ENCODE measurements at regions not wholly inside any gene's neighbourhood (a gene's known extent, or its start where the extent isn't known, plus 50 kb on each side); places are given as distances from the start of the nearest gene placed in this dataset.

DNA sequence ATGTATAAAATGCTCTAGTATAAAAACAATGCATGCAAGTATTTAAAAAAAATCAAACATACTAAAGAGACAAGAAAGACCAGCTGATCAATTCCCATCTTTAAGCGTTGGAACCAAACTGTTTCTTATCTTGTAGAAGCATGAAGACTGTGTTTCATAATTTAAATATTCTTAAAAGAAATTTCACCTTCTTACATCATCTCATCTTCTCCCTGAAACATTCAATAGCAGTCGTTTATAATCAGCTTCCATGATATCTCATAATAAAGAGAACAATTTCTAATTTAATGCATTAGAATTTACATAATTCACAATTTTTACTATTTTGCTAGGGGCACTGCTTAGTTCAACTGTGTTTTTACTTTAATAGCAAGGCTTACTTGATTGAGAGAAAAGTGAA lies 468.1 kb upstream of the MARCKS start:
- no peak overlapping the region for H4K91ac ChIP-seq (ENCODE audit: low read length)
- no peak overlapping the region for H2BK5ac ChIP-seq (ENCODE audit: low read depth, low read length, poor library complexity, severe bottlenecking)
- H3K79me1 ChIP-seq (replicated peaks; ENCODE audit: low read length, poor library complexity, severe bottlenecking) = no peaks in the 10 kb centered on the region
- H3K23ac ChIP-seq (ENCODE audit: low read length in 2 of 2) = no peak overlapping the region
- no peak overlapping the region for H3K4ac ChIP-seq (ENCODE audit: low read depth in 1 of 2, low read length in 2 of 2)
- no peak overlapping the region for H3K27ac ChIP-seq (ENCODE audit: low read length, poor library complexity, severe bottlenecking)
- no peaks in the 10 kb centered on the region for H3K4me1 ChIP-seq (ENCODE audit: control insufficient read depth, insufficient read depth, low read depth, low read length)
- H3K4me2 ChIP-seq (ENCODE audit: low read length, poor library complexity, severe bottlenecking) = no peak overlapping the region
- no peak overlapping the region for H3K14ac ChIP-seq (ENCODE audit: low read length in 2 of 2)
- H3K18ac ChIP-seq (ENCODE audit: low read depth in 1 of 2, low read length in 2 of 2) = no peak overlapping the region
- no peaks in the 10 kb centered on the region for H3K36me3 ChIP-seq (ENCODE audit: control insufficient read depth in 1 of 2, insufficient read depth in 2 of 2, low read depth in 1 of 2, low read length in 2 of 2)
- no peak overlapping the region for H2BK120ac ChIP-seq (ENCODE audit: low read depth, low read length)
- no peaks in the 10 kb centered on the region for H3K27me3 ChIP-seq (ENCODE audit: control insufficient read depth in 1 of 2, insufficient read depth in 1 of 2, low read length in 2 of 2)
- H3K9me3 ChIP-seq (ENCODE audit: control insufficient read depth, low read length) = no peaks in the 10 kb centered on the region
- DNase-seq = no peak
- H3K4me3 ChIP-seq (ENCODE audit: insufficient read depth in 1 of 2, low read depth in 1 of 2, low read length in 2 of 2) = no peak overlapping the region
- no CpG with 5 or more reads among the region's 2 CpGs for WGBS
- H2AK5ac ChIP-seq (ENCODE audit: low read length, severe bottlenecking) = no peak overlapping the region
- no peak overlapping the region for H2AFZ ChIP-seq (ENCODE audit: low read depth, low read length)
- no peak overlapping the region for H3K9ac ChIP-seq (ENCODE audit: low read length)
- no peak overlapping the region for H2BK12ac ChIP-seq (ENCODE audit: low read length in 2 of 2)
- no peak overlapping the region for H4K8ac ChIP-seq (ENCODE audit: low read length)
- H2BK15ac ChIP-seq (ENCODE audit: low read depth, poor library complexity, severe bottlenecking) = no peak overlapping the region

DNA sequence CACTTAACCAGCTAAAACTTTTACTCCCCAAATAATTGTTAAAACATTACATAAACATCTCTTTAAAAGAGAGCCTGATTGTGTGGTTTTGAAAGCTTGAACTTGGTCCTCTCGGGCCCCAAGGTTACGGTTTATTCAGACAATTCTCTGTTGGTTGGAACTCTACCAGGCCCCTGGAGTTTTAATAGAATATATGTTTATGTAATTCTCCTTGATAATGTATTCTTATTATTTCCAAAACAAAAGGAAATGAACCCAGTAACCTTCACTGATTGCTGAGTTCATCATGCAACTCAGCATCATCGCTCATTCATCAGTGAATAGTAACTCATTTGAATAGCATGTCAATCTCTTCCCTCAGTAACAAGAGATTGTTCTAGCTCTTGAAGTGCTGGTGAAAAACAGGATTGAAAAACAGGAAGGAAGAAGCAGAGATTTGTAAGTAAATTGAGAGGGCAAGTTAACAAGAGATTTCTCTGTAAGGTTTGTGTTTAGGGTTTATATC lies 464.5 kb upstream of the MARCKS start:
- no peak for DNase-seq
- H3K79me1 ChIP-seq (replicated peaks; ENCODE audit: low read length, poor library complexity, severe bottlenecking) = no peaks in the 10 kb centered on the region
- H3K4me2 ChIP-seq (ENCODE audit: low read length, poor library complexity, severe bottlenecking) = no peak overlapping the region
- no peak overlapping the region for H3K4me3 ChIP-seq (ENCODE audit: insufficient read depth in 1 of 2, low read depth in 1 of 2, low read length in 2 of 2)
- no peak overlapping the region for H4K91ac ChIP-seq (ENCODE audit: low read length)
- H4K8ac ChIP-seq (ENCODE audit: low read length) = no peak overlapping the region
- no peak overlapping the region for H3K9ac ChIP-seq (ENCODE audit: low read length)
- H3K36me3 ChIP-seq (ENCODE audit: control insufficient read depth in 1 of 2, insufficient read depth in 2 of 2, low read depth in 1 of 2, low read length in 2 of 2) = no peaks in the 10 kb centered on the region
- no peak overlapping the region for H2AFZ ChIP-seq (ENCODE audit: low read depth, low read length)
- no peaks in the 10 kb centered on the region for H3K4me1 ChIP-seq (ENCODE audit: control insufficient read depth, insufficient read depth, low read depth, low read length)
- H2AK5ac ChIP-seq (ENCODE audit: low read length, severe bottlenecking) = no peak overlapping the region
- no peak overlapping the region for H3K23ac ChIP-seq (ENCODE audit: low read length in 2 of 2)
- no peak overlapping the region for H2BK15ac ChIP-seq (ENCODE audit: low read depth, poor library complexity, severe bottlenecking)
- H2BK5ac ChIP-seq (ENCODE audit: low read depth, low read length, poor library complexity, severe bottlenecking) = no peak overlapping the region
- WGBS = 100% methylated on average over 1 of the region's 3 CpGs
- no peaks in the 10 kb centered on the region for H3K27me3 ChIP-seq (ENCODE audit: control insufficient read depth in 1 of 2, insufficient read depth in 1 of 2, low read length in 2 of 2)
- no peak overlapping the region for H2BK120ac ChIP-seq (ENCODE audit: low read depth, low read length)
- no peak overlapping the region for H3K18ac ChIP-seq (ENCODE audit: low read depth in 1 of 2, low read length in 2 of 2)
- H3K14ac ChIP-seq (ENCODE audit: low read length in 2 of 2) = no peak overlapping the region
- no peak overlapping the region for H3K4ac ChIP-seq (ENCODE audit: low read depth in 1 of 2, low read length in 2 of 2)
- H3K9me3 ChIP-seq (ENCODE audit: control insufficient read depth, low read length) = no peaks in the 10 kb centered on the region
- no peak overlapping the region for H2BK12ac ChIP-seq (ENCODE audit: low read length in 2 of 2)
- no peak overlapping the region for H3K27ac ChIP-seq (ENCODE audit: low read length, poor library complexity, severe bottlenecking)

DNA sequence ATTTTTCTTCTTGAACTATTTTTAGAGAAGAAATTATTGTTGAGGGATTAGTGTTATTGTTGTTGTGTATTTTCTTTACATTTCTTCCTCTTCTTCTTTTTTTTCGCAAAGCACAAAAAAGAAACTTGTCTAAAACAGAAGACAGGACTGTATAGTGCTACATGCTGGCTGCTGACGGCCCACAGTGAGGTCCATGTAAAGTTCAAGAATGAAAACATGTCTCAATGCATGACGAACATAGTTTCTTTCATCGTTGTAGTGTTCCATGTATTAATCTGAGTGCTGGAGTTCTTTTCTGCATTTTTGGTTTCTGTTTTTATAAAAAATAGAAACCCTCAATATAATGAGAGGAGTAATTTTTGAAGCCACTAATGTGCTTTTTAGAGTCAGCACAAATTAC lies 462.9 kb upstream of the MARCKS start:
- H3K14ac ChIP-seq (ENCODE audit: low read length in 2 of 2) = no peak overlapping the region
- no peaks in the 10 kb centered on the region for H3K4me1 ChIP-seq (ENCODE audit: control insufficient read depth, insufficient read depth, low read depth, low read length)
- H2AFZ ChIP-seq (ENCODE audit: low read depth, low read length) = no peak overlapping the region
- H3K27ac ChIP-seq (ENCODE audit: low read length, poor library complexity, severe bottlenecking) = no peak overlapping the region
- H3K4me3 ChIP-seq (ENCODE audit: insufficient read depth in 1 of 2, low read depth in 1 of 2, low read length in 2 of 2) = no peak overlapping the region
- H4K91ac ChIP-seq (ENCODE audit: low read length) = no peak overlapping the region
- H3K79me1 ChIP-seq (replicated peaks; ENCODE audit: low read length, poor library complexity, severe bottlenecking) = no peaks in the 10 kb centered on the region
- DNase-seq = no peak
- no peak overlapping the region for H3K4ac ChIP-seq (ENCODE audit: low read depth in 1 of 2, low read length in 2 of 2)
- 96% methylated on average over 3 of the region's 4 CpGs for WGBS
- no peak overlapping the region for H3K9ac ChIP-seq (ENCODE audit: low read length)
- no peak overlapping the region for H4K8ac ChIP-seq (ENCODE audit: low read length)
- no peak overlapping the region for H3K18ac ChIP-seq (ENCODE audit: low read depth in 1 of 2, low read length in 2 of 2)
- H2BK120ac ChIP-seq (ENCODE audit: low read depth, low read length) = no peak overlapping the region
- no peaks in the 10 kb centered on the region for H3K27me3 ChIP-seq (ENCODE audit: control insufficient read depth in 1 of 2, insufficient read depth in 1 of 2, low read length in 2 of 2)
- no peak overlapping the region for H2BK15ac ChIP-seq (ENCODE audit: low read depth, poor library complexity, severe bottlenecking)
- H3K4me2 ChIP-seq (ENCODE audit: low read length, poor library complexity, severe bottlenecking) = no peak overlapping the region
- no peaks in the 10 kb centered on the region for H3K36me3 ChIP-seq (ENCODE audit: control insufficient read depth in 1 of 2, insufficient read depth in 2 of 2, low read depth in 1 of 2, low read length in 2 of 2)
- H3K23ac ChIP-seq (ENCODE audit: low read length in 2 of 2) = no peak overlapping the region
- H2BK5ac ChIP-seq (ENCODE audit: low read depth, low read length, poor library complexity, severe bottlenecking) = no peak overlapping the region
- no peak overlapping the region for H2BK12ac ChIP-seq (ENCODE audit: low read length in 2 of 2)
- H2AK5ac ChIP-seq (ENCODE audit: low read length, severe bottlenecking) = no peak overlapping the region
- H3K9me3 ChIP-seq (ENCODE audit: control insufficient read depth, low read length) = no peaks in the 10 kb centered on the region

DNA sequence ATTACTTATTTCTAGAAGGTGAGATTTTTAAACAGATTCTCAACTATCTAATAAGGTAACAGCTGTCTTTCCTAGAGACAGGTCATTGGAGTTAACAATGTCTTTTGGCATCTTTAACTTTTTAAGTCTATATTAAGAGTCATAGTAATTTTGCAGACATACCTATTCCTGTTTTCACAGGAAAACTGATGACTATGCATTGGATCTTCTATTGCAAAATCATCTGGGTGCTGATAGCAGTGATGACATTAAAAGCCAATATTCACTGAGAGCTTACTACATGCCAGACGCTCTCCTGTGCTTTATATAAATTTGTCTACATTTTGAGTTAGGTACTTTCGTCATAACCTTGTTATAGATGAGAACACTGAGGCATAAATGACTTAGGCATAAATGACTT lies 462.4 kb upstream of the MARCKS start:
- no peak overlapping the region for H3K23ac ChIP-seq (ENCODE audit: low read length in 2 of 2)
- 100% methylated on average over 2 of the region's 2 CpGs for WGBS

More for the DNA sequence above, 462.4 kb upstream of the MARCKS start:
- H2BK12ac ChIP-seq (ENCODE audit: low read length in 2 of 2) = no peak overlapping the region
- no peaks in the 10 kb centered on the region for H3K9me3 ChIP-seq (ENCODE audit: control insufficient read depth, low read length)
- H3K4ac ChIP-seq (ENCODE audit: low read depth in 1 of 2, low read length in 2 of 2) = no peak overlapping the region
- no peaks in the 10 kb centered on the region for H3K36me3 ChIP-seq (ENCODE audit: control insufficient read depth in 1 of 2, insufficient read depth in 2 of 2, low read depth in 1 of 2, low read length in 2 of 2)
- H3K27ac ChIP-seq (ENCODE audit: low read length, poor library complexity, severe bottlenecking) = no peak overlapping the region
- H4K91ac ChIP-seq (ENCODE audit: low read length) = no peak overlapping the region
- no peak overlapping the region for H3K4me2 ChIP-seq (ENCODE audit: low read length, poor library complexity, severe bottlenecking)
- no peak overlapping the region for H3K14ac ChIP-seq (ENCODE audit: low read length in 2 of 2)
- no peaks in the 10 kb centered on the region for H3K79me1 ChIP-seq (replicated peaks; ENCODE audit: low read length, poor library complexity, severe bottlenecking)
- DNase-seq = no peak
- H3K4me3 ChIP-seq (ENCODE audit: insufficient read depth in 1 of 2, low read depth in 1 of 2, low read length in 2 of 2) = no peak overlapping the region
- H2AFZ ChIP-seq (ENCODE audit: low read depth, low read length) = no peak overlapping the region
- no peak overlapping the region for H2BK5ac ChIP-seq (ENCODE audit: low read depth, low read length, poor library complexity, severe bottlenecking)
- H3K9ac ChIP-seq (ENCODE audit: low read length) = no peak overlapping the region
- no peak overlapping the region for H3K18ac ChIP-seq (ENCODE audit: low read depth in 1 of 2, low read length in 2 of 2)
- no peaks in the 10 kb centered on the region for H3K4me1 ChIP-seq (ENCODE audit: control insufficient read depth, insufficient read depth, low read depth, low read length)
- H3K27me3 ChIP-seq (ENCODE audit: control insufficient read depth in 1 of 2, insufficient read depth in 1 of 2, low read length in 2 of 2) = no peaks in the 10 kb centered on the region
- no peak overlapping the region for H2AK5ac ChIP-seq (ENCODE audit: low read length, severe bottlenecking)
- no peak overlapping the region for H2BK15ac ChIP-seq (ENCODE audit: low read depth, poor library complexity, severe bottlenecking)
- H4K8ac ChIP-seq (ENCODE audit: low read length) = no peak overlapping the region
- no peak overlapping the region for H2BK120ac ChIP-seq (ENCODE audit: low read depth, low read length)

Data from mesenchymal stem cell (in vitro differentiated cells and primary cell).